GM18507 (cell line): ENCODE measurements at regions not wholly inside any gene's neighbourhood (a gene's known extent, or its start where the extent isn't known, plus 50 kb on each side); places are given as distances from the start of the nearest gene placed in this dataset.
"Not testable (repeated sequence)": the region's sequence is repeated elsewhere in the genome, so short reads cannot be mapped to it uniquely, and the experiment has no call there.

Source experiments
- DNase-seq: peaks from one replicate; pipeline ENCODE4 v3.0.0; 2011; ENCODE audit warnings: low read depth; ENCODE audit not compliant: insufficient read length; ENCODE audit errors: extremely low spot score
- FAIRE-seq: peaks from 2 replicates; lab custom pipeline; 2011; peaks lifted over from hg19 to GRCh38; lab: Jason Lieb, UNC

- DNase-seq (no peak), FAIRE-seq (no peak)
Observed at GRCh38 chr11:45395947-45396346, 109.8 kb upstream of the SYT13 start.

GRCh38 chr11:45395421-45395820 is 109.3 kb upstream of the SYT13 start:
- DNase-seq (no peak), FAIRE-seq (no peak)

GRCh38 chr11:45394294-45395085 is 108.3 kb upstream of the SYT13 start:
- DNase-seq: no peak
- no peak for FAIRE-seq

- DNase-seq (no peak), FAIRE-seq (no peak)
Observed at GRCh38 chr11:45393826-45394225, 107.7 kb upstream of the SYT13 start.

GRCh38 chr11:45393334-45393733 is 107.2 kb upstream of the SYT13 start:
- FAIRE-seq (no peak), DNase-seq (no peak)

GRCh38 chr11:45392591-45393091 is 106.5 kb upstream of the SYT13 start:
- DNase-seq (no peak), FAIRE-seq (no peak)

- no peak for FAIRE-seq
- no peak for DNase-seq
Observed at GRCh38 chr11:45392154-45392553, 106.0 kb upstream of the SYT13 start.

GRCh38 chr11:45391168-45391850 is 105.2 kb upstream of the SYT13 start:
- no peak for DNase-seq
- FAIRE-seq: no peak

GRCh38 chr11:45390407-45390806 is 104.3 kb upstream of the SYT13 start:
- DNase-seq (no peak), FAIRE-seq (no peak)

- DNase-seq (no peak), FAIRE-seq (no peak)
Observed at GRCh38 chr11:45388472-45388871, 102.3 kb upstream of the SYT13 start.

GRCh38 chr11:45387885-45388284 is 101.7 kb upstream of the SYT13 start:
- not testable (repeated sequence) for DNase-seq, FAIRE-seq

- no peak for FAIRE-seq
- DNase-seq: no peak
Observed at GRCh38 chr11:45386972-45387371, 100.8 kb upstream of the SYT13 start.

- DNase-seq: no peak
- no peak for FAIRE-seq
Observed at GRCh38 chr11:45385844-45386243, 99.7 kb upstream of the SYT13 start.

- no peak for DNase-seq
- FAIRE-seq: no peak
Observed at GRCh38 chr11:45385423-45385822, 99.3 kb upstream of the SYT13 start.

GRCh38 chr11:45384711-45385241 is 98.6 kb upstream of the SYT13 start:
- DNase-seq: no peak
- FAIRE-seq: no peak

- DNase-seq: no peak
- FAIRE-seq: no peak
Observed at GRCh38 chr11:45384016-45384415, 97.9 kb upstream of the SYT13 start.

GRCh38 chr11:45383224-45383623 is 97.1 kb upstream of the SYT13 start:
- no peak for DNase-seq
- FAIRE-seq: no peak

- DNase-seq (no peak), FAIRE-seq (no peak)
Observed at GRCh38 chr11:45382133-45382878, 96.2 kb upstream of the SYT13 start.

- FAIRE-seq (no peak), DNase-seq (no peak)
Observed at GRCh38 chr11:45379162-45379863, 93.2 kb upstream of the SYT13 start.
